ENCODE measurements at regions not wholly inside any gene's neighbourhood (a gene's known extent, or its start where the extent isn't known, plus 50 kb on each side); places are given as distances from the start of the nearest gene placed in this dataset.

DNA sequence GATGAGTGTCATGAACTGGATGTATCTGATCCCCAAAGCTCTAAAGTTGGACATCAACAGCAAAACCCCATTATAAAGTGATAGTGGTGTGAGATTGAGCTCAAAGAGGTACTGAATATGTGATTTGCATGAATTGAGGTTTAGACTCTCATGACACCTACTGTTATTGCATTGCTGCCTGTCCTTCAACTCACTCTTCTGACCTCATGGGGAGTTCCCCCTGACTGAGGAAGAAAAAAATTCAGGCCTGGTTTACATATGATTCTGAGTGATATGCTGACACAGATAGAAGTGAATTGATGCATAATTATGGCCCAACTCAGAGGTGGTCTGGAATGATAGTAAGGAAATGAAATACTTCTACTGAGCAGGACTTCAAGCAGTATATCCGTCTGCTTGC is 76.2 kb upstream of the CHD1 start:
- Histone ChIP-seq H3K56ac (replicated peaks; ENCODE audit: insufficient read length, low read depth, low read length) (no peak overlapping the region), H3K14ac (ENCODE audit: insufficient read length) (no peak overlapping the region), H2BK120ac (replicated peaks; ENCODE audit: low read depth, low read length) (no peak overlapping the region), H3K79me1 (ENCODE audit: low read depth, low read length) (no peaks in the 10 kb centered on the region), H3K79me2 (ENCODE audit: control insufficient read depth in 1 of 2, insufficient read depth in 2 of 2, low read length in 2 of 2) (no peaks in the 10 kb centered on the region), H2BK5ac (ENCODE audit: low read depth, low read length) (no peak overlapping the region), H2AFZ (ENCODE audit: low read length) (no peak overlapping the region), H4K20me1 (replicated peaks in 1 of 2; ENCODE audit: control insufficient read depth in 1 of 2, insufficient read depth in 2 of 2, low read length in 2 of 2) (no peaks in the 10 kb centered on the region), H4K8ac (ENCODE audit: extremely low read depth, insufficient read depth, low read length) (no peak overlapping the region), H3K4me3 (ENCODE audit: extremely low read depth in 1 of 4, insufficient read depth in 2 of 4, low read depth in 3 of 4, low read length in 4 of 4) (no peak overlapping the region), H3K36me3 (ENCODE audit: control insufficient read depth in 2 of 4, insufficient read depth in 4 of 4, low read length in 3 of 4) (no peaks in the 10 kb centered on the region), H2BK20ac (ENCODE audit: low read length) (no peak overlapping the region), H3K4ac (replicated peaks; ENCODE audit: insufficient read length, low read depth, low read length) (no peak overlapping the region), H3K27me3 (replicated peaks in 1 of 4; ENCODE audit: control insufficient read depth in 3 of 4, extremely low read depth in 1 of 4, insufficient read depth in 3 of 4, low read length in 3 of 4) (no peaks in the 10 kb centered on the region), H3K27ac (ENCODE audit: low read depth, low read length) (no peak overlapping the region), H3K9me3 (ENCODE audit: insufficient read depth in 2 of 2, low read depth in 1 of 2, low read length in 1 of 2) (no peaks in the 10 kb centered on the region), H2AK5ac (ENCODE audit: low read depth, low read length) (no peak overlapping the region), H3K18ac (ENCODE audit: extremely low read depth, low read length) (no peak overlapping the region), H2BK12ac (ENCODE audit: low read depth, low read length) (no peak overlapping the region), H4K5ac (ENCODE audit: insufficient read length, low read depth, low read length) (no peak overlapping the region), H2BK15ac (ENCODE audit: low read length) (no peak overlapping the region), H4K91ac (replicated peaks; ENCODE audit: insufficient read length, low read length) (no peak overlapping the region), H3K4me2 (ENCODE audit: insufficient read depth in 1 of 2, low read depth in 2 of 2, low read length in 2 of 2) (no peak overlapping the region), H3K9ac (replicated peaks in 1 of 4; ENCODE audit: extremely low read depth in 1 of 4, low read depth in 3 of 4, low read length in 3 of 4) (no peak overlapping the region), H3K23ac (ENCODE audit: insufficient read length) (no peak overlapping the region), H3K4me1 (replicated peaks in 1 of 4; ENCODE audit: control insufficient read depth in 3 of 4, insufficient read depth in 4 of 4, low read length in 3 of 4) (peaks cover 2 to 7% (median 4%) of the 10 kb centered on the region in 4 experiments; a peak in 5 of 7 replicates), H3K23me2 (ENCODE audit: low read depth, low read length) (no peaks in the 10 kb centered on the region)
- FAIRE-seq (no peak), DNase-seq (ENCODE audit: low read depth in 1 of 2, low spot score in 2 of 2) (no peak)
- ChIA-PET CTCF (ENCODE audit: partially characterized antibody) (interaction anchor here (0.9 to 1.3 kb wide), 3 partner anchors 14 to 208 kb away, joined by 3 read pairs; no protein-coding TSS in a partner anchor), POLR2A (ENCODE audit: partially characterized antibody) (interaction anchor here (1.3 kb wide), 1 partner anchor 75 kb away, joined by 3 read pairs; no protein-coding TSS in a partner anchor)
- no peak for TF ChIP-seq ASH2L (IDR thresholded peaks at IDR 0.05; ENCODE audit: low read length)
- no peak for TF ChIP-seq HDAC2 (IDR thresholded peaks at IDR 0.05; ENCODE audit: borderline replicate concordance in 1 of 2, low read depth in 2 of 2, low read length in 2 of 2)
- TF ChIP-seq, protein P1, sequence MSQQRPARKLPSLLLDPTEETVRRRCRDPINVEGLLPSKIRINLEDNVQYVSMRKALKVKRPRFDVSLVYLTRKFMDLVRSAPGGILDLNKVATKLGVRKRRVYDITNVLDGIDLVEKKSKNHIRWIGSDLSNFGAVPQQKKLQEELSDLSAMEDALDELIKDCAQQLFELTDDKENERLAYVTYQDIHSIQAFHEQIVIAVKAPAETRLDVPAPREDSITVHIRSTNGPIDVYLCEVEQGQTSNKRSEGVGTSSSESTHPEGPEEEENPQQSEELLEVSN (IDR thresholded peaks at IDR 0.05) = no peak
- TF ChIP-seq CBX5 (IDR thresholded peaks at IDR 0.05; ENCODE audit: low read depth, low read length) = no peak
- no peak for TF ChIP-seq SP1 (IDR thresholded peaks at IDR 0.05; ENCODE audit: low read depth, low read length)
- WGBS, 2 experiments (ENCODE audit: extremely low coverage in 1 of 2, insufficient coverage in 1 of 2, insufficient read length in 1 of 2, insufficient replicate concordance in 2 of 2, low coverage in 1 of 2, low lambda C conversion rate in 2 of 2, missing lambda C conversion rate in 1 of 2) = 89% methylated on average over 1 of the region's 1 CpG; no CpG with 5 or more reads in 1 of the 2 experiments

Data from H1 (cell line).